Kidney (tissue), 13 donors: ENCODE measurements at regions not wholly inside any gene's neighbourhood (a gene's known extent, or its start where the extent isn't known, plus 50 kb on each side); places are given as distances from the start of the nearest gene placed in this dataset.

ENCODE experiments used
- DNase-seq, 5 donors: peaks; one replicate each; pipeline ENCODE4 v3.0.0-alpha.2; 2013 to 2020
- FAIRE-seq: peaks from 2 replicates; lab custom pipeline; 2012; peaks lifted over from hg19 to GRCh38; lab: Jason Lieb, UNC
- H3K27ac ChIP-seq, 2 donors: one replicate each; pipeline ENCODE4 v1.7.0; 2013; ENCODE audit warnings: low read depth in 2 of 2, low read length in 2 of 2, inconsistent platforms in 1 of 2
- H3K27me3 ChIP-seq: one replicate; pipeline ENCODE4 v1.7.1; 2013; ENCODE audit warnings: low read length, inconsistent platforms; ENCODE audit not compliant: control insufficient read depth, insufficient read depth
- H3K36me3 ChIP-seq, 3 donors: one replicate each; pipeline versions ENCODE4 v1.7.0 to v1.7.1; 2013; ENCODE audit warnings: low read length in 3 of 3, control low read depth in 1 of 3, inconsistent platforms in 1 of 3; ENCODE audit not compliant: insufficient read depth in 3 of 3, control insufficient read depth in 2 of 3
- H3K4me1 ChIP-seq, 3 donors: one replicate each; pipeline versions ENCODE4 v1.7.0 to v1.7.1; 2013; ENCODE audit warnings: low read length in 3 of 3, inconsistent platforms in 1 of 3, low read depth in 1 of 3; ENCODE audit not compliant: control insufficient read depth in 2 of 3, insufficient read depth in 2 of 3
- H3K4me3 ChIP-seq, 3 donors: one replicate each; pipeline versions ENCODE4 v1.7.0 to v1.8.1; 2013; ENCODE audit warnings: low read length in 3 of 3, control low read depth in 1 of 3, inconsistent platforms in 1 of 3
- H3K9ac ChIP-seq, 3 donors: one replicate each; pipeline versions ENCODE4 v1.7.0 to v1.7.1; 2013; ENCODE audit warnings: low read length in 3 of 3, control low read depth in 1 of 3, inconsistent platforms in 1 of 3
- H3K9me3 ChIP-seq, 3 donors: one replicate each; pipeline versions ENCODE4 v1.7.0 to v1.7.1; 2013; ENCODE audit warnings: low read length in 3 of 3, control low read depth in 1 of 3, inconsistent platforms in 1 of 3; ENCODE audit not compliant: control insufficient read depth in 2 of 3, insufficient read depth in 1 of 3
- intact Hi-C: fragments of 100-400 bp; cut with DNase I; formaldehyde crosslinking; loops from one replicate; pipeline ENCODE4 v1.11.1; 2022
- TF ChIP-seq, protein P1 (sequence below): IDR thresholded peaks from 3 replicates; pipeline ENCODE4 v1.5.1; 2012; ENCODE audit warnings: mild to moderate bottlenecking, moderate library complexity, borderline replicate concordance; ENCODE audit not compliant: insufficient read depth; ENCODE audit errors: extremely low read depth
- donor health status: control.
- donor health status: control.
- donor health status: control.
- donor health status: control.
- donor health status: control.
- donor health status: DM: yes; HTN: yes; CAD: no.
- donor health status: Normal renal cell carcinoma (clear cell type).

DNA sequence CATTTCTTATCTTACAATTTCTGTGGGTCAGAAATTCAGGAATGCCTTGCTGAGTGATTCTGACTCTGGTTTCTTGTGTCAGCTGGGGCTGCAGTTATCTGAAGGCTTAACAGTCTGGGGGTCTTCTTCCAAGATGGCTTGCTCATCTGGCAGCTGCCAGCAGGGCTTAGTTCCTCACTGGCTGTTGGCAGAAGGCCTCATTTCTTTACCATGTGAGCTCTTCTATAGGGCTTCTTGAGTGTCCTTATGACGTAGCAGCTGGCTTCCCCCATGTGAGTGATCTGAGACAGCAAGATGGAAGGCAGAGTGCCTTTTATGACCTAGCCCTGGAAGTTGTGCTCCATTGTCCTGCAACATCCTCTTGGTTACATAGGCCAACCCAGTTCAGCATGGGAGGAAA is 82.0 kb upstream of the PDZRN3 start:
- DNase-seq: peak in 2 of 5 donors; percentile 9 to 12
- Histone ChIP-seq H3K4me1 (no peaks in the 10 kb centered on the region), H3K9me3 (no peaks in the 10 kb centered on the region), H3K9ac (no peak overlapping the region), H3K4me3 (no peak overlapping the region), H3K36me3 (no peaks in the 10 kb centered on the region), H3K27me3 (no peaks in the 10 kb centered on the region), H3K27ac (no peak overlapping the region)
- no peak for FAIRE-seq
- TF ChIP-seq, protein P1, sequence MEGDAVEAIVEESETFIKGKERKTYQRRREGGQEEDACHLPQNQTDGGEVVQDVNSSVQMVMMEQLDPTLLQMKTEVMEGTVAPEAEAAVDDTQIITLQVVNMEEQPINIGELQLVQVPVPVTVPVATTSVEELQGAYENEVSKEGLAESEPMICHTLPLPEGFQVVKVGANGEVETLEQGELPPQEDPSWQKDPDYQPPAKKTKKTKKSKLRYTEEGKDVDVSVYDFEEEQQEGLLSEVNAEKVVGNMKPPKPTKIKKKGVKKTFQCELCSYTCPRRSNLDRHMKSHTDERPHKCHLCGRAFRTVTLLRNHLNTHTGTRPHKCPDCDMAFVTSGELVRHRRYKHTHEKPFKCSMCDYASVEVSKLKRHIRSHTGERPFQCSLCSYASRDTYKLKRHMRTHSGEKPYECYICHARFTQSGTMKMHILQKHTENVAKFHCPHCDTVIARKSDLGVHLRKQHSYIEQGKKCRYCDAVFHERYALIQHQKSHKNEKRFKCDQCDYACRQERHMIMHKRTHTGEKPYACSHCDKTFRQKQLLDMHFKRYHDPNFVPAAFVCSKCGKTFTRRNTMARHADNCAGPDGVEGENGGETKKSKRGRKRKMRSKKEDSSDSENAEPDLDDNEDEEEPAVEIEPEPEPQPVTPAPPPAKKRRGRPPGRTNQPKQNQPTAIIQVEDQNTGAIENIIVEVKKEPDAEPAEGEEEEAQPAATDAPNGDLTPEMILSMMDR: no peak
- intact Hi-C loops: no loop called here

DNA sequence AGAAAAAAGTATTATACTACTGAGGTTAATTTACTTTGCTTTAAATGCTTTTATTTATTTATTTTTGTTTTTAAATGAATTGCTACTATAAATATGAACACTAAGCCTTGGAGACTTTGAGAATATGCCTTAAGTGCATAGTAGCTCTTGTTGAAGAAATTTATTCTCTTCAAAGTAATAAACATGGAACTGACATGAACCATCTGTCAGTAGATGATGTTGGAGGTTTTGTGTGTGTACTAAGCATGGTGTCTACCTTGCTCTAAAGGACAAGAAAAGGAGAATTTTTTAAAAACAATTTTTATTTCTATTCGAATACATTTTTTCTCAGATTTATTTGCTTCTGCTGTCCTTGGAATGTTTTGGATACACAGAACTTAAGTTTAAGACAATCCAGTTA is 81.1 kb upstream of the PDZRN3 start:
- no peaks in the 10 kb centered on the region for H3K9me3 ChIP-seq
- intact Hi-C loops: no loop called here
- TF ChIP-seq, protein P1: no peak
- no peak overlapping the region for H3K27ac ChIP-seq
- no peaks in the 10 kb centered on the region for H3K27me3 ChIP-seq
- H3K9ac ChIP-seq: no peak overlapping the region
- H3K4me3 ChIP-seq: no peak overlapping the region
- H3K4me1 ChIP-seq: no peaks in the 10 kb centered on the region
- H3K36me3 ChIP-seq: no peaks in the 10 kb centered on the region
- FAIRE-seq: no peak
- DNase-seq: peak in 2 of 5 donors; percentile 50 to 69

DNA sequence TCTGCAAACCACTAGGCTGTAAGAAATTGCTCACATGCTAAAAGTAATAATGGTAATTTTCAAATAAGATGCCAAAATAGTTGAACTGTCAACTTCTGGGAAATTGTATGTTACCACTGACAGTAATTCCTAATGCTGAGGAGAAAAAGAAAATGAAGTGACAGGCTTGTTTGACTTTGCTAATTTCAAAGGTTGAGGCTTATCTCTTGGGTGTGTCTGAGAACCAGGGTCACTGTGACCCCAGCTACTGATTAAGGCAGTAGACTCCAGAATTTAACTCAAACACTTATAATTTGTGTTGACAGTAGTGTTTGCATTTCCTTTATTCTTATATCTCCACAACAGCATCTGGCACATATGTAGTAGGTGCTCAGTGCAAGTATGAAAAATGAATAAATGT is 74.6 kb upstream of the PDZRN3 start:
- no peak for FAIRE-seq
- DNase-seq: no peak
- Histone ChIP-seq H3K9ac (no peak overlapping the region), H3K27me3 (no peaks in the 10 kb centered on the region), H3K4me1 (no peaks in the 10 kb centered on the region), H3K9me3 (no peaks in the 10 kb centered on the region), H3K4me3 (no peak overlapping the region), H3K36me3 (no peaks in the 10 kb centered on the region), H3K27ac (no peak overlapping the region)
- intact Hi-C loops: no loop called here
- TF ChIP-seq, protein P1: no peak

DNA sequence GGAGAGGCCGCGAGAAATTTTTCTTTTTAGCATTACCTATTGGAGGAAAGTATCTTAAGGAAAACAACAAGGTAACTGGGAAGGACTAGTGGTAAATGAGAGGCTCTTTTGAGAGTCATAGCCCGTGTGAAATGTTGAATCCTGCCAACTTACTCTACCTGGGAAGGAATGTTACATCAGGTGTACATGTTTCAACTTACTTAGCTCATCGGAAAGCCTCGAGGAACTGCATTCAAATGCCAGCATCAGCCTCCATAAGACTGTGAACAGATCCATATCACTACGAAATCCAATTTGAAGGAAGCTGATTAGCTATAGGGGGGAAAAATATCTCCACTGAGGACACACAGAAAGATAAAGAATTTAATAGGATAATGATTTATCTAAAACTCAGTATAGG is 72.3 kb upstream of the PDZRN3 start:
- FAIRE-seq (no peak), DNase-seq (no peak)
- intact Hi-C loops: no loop called here

More for the DNA sequence above, 72.3 kb upstream of the PDZRN3 start:
- Histone ChIP-seq H3K9ac (no peak overlapping the region), H3K4me1 (no peaks in the 10 kb centered on the region), H3K4me3 (no peak overlapping the region), H3K9me3 (peaks cover 0 to 11% (median 0%) of the 10 kb centered on the region in 3 donors), H3K36me3 (no peaks in the 10 kb centered on the region), H3K27me3 (no peaks in the 10 kb centered on the region), H3K27ac (no peak overlapping the region)
- TF ChIP-seq, protein P1: no peak
